Kidney epithelial cell (primary cell): ENCODE measurements at regions not wholly inside any gene's neighbourhood (a gene's known extent, or its start where the extent isn't known, plus 50 kb on each side); places are given as distances from the start of the nearest gene placed in this dataset.

ENCODE experiments used
- DNase-seq: peaks from one replicate; pipeline ENCODE4 v3.0.0-alpha.2; 2010; ENCODE audit warnings: low read depth
- H3K27me3 ChIP-seq: 2 replicates; pipeline ENCODE4 v1.6.0; 2011; ENCODE audit warnings: low read length; ENCODE audit not compliant: control insufficient read depth, insufficient read depth
- H3K36me3 ChIP-seq: 2 replicates; pipeline ENCODE4 v1.5.1; 2011; ENCODE audit warnings: low read length; ENCODE audit not compliant: control insufficient read depth, insufficient read depth
- H3K4me3 ChIP-seq: 2 replicates; pipeline ENCODE4 v1.5.1; 2011; ENCODE audit warnings: low read depth, mild to moderate bottlenecking, control low read depth, low read length
- CTCF ChIP-seq: IDR thresholded peaks from 2 replicates; pipeline ENCODE4 v1.5.1; 2011; ENCODE audit warnings: mild to moderate bottlenecking, moderate library complexity, low read length, control low read depth, inconsistent platforms; ENCODE audit not compliant: insufficient read depth, poor library complexity, severe bottlenecking

DNA sequence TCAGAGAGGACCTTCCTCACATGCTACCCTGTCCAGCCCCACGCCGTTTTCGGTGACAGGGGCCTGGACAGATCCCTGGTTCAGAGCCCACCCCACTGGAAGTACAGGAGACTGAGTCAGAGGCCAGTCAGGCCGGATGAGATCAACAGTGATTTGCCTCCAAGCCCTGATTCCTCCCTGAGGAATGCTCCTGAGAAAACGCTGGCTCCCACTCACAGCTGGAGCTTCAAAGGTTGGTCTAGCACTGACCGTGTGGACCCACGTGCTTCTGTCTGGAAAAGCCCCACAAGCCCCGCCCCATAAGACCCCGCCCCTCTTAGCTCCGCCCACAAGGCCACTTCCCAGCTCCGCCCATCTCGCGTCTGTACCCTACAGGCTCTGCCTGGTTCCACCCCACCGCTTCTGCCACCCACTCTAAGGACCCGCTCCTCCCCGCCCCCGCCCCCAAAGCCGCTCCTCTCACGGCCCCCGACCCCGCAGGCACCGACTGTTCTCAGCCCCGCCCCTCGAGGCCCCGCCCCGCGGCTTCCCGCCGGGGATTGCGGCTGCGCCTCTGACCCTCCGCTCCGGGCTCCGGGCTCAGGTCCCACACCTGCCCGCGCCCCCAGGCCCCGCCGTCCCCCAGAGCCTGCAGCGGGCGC lies 64.9 kb upstream of the BHLHE23 start:
- no peak overlapping the region for H3K4me3 ChIP-seq
- no peaks in the 10 kb centered on the region for H3K36me3 ChIP-seq
- no peak for DNase-seq
- H3K27me3 ChIP-seq: peaks cover 29% of the 10 kb centered on the region
- no peak for TF ChIP-seq CTCF

DNA sequence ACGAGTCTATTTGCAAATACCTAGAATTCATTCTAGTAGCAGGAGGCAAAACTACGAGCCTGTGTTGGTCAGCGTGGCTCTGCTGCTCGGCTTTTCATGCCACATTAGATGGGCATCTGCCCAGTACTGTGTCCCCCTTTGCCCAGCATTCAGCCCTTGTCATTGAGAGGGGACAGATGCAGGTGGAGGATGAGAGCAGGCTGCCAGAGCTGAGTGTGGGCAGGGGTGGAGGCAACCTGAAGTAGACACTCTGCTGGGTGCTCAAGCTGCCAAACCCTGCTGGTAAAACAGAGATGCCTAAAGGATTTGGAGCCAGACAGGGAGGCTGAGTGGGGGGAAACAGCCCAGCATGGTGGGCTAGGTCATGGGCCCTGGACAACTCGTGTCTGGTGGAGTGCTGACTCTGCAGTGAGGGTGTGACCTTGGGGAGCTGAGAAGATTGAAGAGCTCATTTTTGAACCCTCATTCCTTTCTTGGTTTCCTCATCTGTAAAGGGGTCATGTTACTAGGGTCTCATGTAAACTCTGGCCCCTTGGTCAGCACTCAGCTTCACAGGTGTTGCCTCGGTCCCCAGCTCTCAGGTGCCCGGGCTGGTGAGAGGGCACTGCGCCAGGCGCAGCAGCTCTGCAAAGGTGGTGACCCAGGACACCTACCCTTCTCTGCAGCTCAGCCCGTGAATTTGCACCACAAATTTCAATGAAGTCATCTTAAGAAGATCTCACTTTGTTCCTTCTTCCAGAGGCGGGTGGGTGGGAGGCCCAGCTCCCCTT lies 64.2 kb upstream of the BHLHE23 start:
- Histone ChIP-seq H3K4me3 (no peak overlapping the region), H3K36me3 (no peaks in the 10 kb centered on the region), H3K27me3 (peaks cover 29% of the 10 kb centered on the region)
- no peak for DNase-seq
- TF ChIP-seq CTCF: no peak

- TF ChIP-seq CTCF: no peak
- H3K4me3 ChIP-seq: no peak overlapping the region
- no peak for DNase-seq
- no peaks in the 10 kb centered on the region for H3K36me3 ChIP-seq
- H3K27me3 ChIP-seq: peaks cover 29% of the 10 kb centered on the region
These were observed 63.5 kb upstream of the BHLHE23 start for GRCh38 chr20:63070301-63070625.

GRCh38 chr20:63068711-63069367 lies 62.1 kb upstream of the BHLHE23 start:
- DNase-seq: no peak
- no peak for TF ChIP-seq CTCF
- no peaks in the 10 kb centered on the region for H3K36me3 ChIP-seq
- peaks cover 29% of the 10 kb centered on the region for H3K27me3 ChIP-seq
- H3K4me3 ChIP-seq: no peak overlapping the region

GRCh38 chr20:63067721-63068560 lies 61.2 kb upstream of the BHLHE23 start:
- H3K4me3 ChIP-seq: no peak overlapping the region
- H3K36me3 ChIP-seq: no peaks in the 10 kb centered on the region
- TF ChIP-seq CTCF: no peak
- H3K27me3 ChIP-seq: peaks cover 21% of the 10 kb centered on the region
- no peak for DNase-seq
